CMK (cell line): ENCODE measurements at regions not wholly inside any gene's neighbourhood (a gene's known extent, or its start where the extent isn't known, plus 50 kb on each side); places are given as distances from the start of the nearest gene placed in this dataset.
"Not testable (repeated sequence)": the region's sequence is repeated elsewhere in the genome, so short reads cannot be mapped to it uniquely, and the experiment has no call there.

Source experiments
- DNase-seq: peaks from one replicate; pipeline ENCODE4 v3.0.0-alpha.2; 2010; ENCODE audit warnings: low read depth

GRCh38 chr12:127043731-127044130 is 1223.2 kb upstream of the TMEM132C start:
- DNase-seq: no peak

GRCh38 chr12:127044836-127045235 is 1222.1 kb upstream of the TMEM132C start:
- DNase-seq: no peak

- DNase-seq: no peak
Measured at GRCh38 chr12:127046467-127046866, 1220.5 kb upstream of the TMEM132C start.

GRCh38 chr12:127048057-127048456 is 1218.9 kb upstream of the TMEM132C start:
- no peak for DNase-seq

DNA sequence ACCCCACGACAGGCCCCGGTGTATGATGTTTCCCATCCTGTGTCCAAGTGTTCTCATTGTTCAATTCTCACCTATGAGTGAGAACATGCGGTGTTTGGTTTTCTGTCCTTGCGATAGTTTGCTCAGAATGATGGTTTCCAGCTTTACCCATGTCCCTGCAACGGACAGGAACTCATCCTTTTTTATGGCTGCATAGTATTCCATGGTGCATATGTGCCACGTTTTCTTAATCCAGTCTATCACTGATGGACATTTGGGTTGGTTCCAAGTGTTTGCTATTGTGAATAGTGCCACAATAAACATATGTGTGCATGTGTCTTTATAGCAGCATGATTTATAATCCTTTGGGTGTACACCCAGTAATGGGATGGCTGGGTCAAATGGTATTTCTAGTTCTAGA is 1218.4 kb upstream of the TMEM132C start:
- DNase-seq: not testable (repeated sequence)

DNA sequence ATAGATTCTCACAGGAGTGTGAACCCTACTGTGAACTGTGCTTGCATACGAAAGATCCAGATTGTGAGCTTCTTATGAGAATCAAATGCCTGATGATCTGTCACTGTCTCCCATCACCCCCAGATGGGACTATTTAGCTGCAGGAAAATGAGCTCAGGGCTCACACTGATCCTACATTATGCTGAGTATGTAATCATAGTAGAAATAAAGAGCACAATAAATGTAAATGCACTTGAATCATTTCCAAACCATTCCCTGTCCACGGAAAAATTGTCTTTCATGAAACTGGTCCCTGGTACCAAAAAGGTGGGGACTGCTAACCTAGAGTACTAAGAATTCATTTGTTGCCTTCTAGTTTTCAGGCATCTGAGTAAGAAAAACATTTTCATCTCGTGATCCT is 1215.8 kb upstream of the TMEM132C start:
- DNase-seq: no peak

DNA sequence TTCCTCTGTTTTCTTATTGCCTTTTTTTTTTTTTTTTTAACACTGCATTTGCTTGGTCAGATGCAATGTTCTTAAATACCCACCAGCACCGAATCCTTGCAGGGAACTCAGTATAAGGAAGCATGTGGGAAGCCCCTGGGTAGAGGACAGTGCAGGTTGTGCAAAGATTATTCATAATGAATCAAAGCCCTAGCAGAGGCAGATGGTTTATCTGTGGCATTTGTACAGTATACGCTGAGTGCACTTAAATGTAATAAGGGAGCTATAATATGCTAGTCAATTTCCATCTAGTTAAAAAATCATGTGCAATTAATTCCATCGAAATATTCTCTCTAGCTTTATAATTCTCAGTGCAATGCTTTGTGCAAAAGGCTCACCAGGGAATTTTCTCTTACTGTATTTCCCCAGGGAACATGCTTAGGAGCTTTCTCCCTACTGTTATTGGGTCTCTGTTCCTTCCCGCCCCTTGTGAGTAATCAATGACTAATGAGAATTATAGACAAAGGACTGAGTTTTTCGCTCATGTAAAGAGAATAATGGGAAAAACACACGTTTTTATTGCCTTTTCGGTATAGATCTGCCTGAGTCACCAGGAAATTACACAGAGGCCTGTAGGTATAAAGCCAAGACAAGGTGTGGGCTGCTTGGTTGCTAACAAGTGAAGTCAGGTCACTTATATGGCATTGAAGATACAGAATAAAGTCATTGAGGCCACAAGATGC is 1214.3 kb upstream of the TMEM132C start:
- DNase-seq: no peak

DNA sequence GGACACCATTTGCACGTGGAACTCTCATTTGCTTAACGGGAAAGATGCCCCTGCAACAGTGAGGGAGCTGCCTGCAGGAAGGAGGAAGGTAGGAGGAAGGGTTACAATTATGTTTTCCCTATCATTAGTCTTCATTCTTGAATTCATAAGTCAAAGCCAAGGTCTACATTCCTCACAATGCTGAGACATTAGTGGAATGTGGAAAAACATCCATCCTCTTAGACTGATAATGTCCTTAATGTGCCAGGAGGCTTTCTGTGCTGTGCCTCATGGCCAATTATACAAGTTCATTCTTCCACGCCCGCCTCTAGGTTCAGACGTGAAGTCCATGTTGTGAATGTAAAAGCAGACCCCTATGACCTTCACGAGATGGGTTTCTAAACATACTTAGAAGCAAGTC is 1212.4 kb upstream of the TMEM132C start:
- no peak for DNase-seq

DNA sequence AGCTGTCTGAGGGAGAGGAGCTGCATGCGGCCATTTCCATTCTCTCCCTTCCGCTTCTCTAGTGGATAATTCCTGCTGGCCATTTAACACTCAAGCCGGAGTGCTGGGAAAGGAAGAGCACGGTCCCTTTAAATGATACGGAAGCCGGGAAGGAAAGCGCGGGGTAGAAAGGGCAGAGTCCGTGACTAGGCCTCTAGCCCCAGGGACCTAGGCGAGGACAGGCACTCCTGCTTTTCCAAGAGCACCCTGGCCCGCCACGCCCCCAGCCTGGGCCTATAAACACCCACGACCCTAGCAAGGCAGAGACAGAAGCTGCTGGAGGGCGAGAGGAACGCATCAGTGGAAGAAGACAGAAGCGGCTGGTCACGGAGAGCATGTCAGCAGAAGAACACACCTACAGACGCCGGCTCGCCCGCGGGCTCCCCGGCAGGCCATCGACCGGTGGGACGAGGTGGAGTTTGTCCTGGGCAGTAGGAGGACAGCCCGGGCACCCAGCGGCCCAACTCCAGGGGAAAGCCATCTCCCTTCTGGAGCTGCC is 1206.6 kb upstream of the TMEM132C start:
- DNase-seq: no peak

- DNase-seq: no peak
Measured at GRCh38 chr12:127060933-127061332, 1206.0 kb upstream of the TMEM132C start.

DNA sequence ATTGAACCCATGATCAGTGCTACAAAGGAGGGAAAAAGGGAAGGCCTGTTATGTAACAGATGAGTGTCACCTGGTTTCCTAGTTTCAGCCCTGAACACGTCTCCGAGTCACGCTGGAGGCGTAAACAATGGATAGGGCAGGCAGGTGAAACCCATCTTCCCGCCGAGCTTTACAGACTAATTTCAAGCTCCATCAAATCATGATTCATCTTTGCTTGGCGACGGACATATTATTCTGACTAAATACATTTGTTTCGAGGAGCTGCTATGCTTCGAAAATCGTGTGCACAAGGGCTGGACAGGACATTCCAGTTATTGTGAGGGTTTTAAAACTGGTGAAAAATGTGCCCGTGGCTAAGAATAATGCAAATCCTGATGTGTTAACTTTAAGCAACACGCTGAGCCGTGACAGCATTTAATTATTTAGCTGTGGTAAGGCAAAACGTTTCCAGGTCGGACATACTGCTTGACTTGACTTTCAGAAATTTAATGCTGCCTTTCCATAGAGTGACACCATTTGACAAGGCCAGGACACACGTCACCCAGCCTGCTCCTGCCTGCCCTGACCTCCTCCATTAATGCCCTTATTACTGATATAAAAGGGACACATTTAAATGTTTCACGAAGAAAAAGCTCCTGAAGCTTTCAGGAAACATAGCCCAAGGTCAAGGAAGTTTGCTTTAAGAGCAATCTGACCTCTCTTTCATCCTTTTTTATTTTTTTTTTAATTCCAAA is 1203.5 kb upstream of the TMEM132C start:
- no peak for DNase-seq

DNA sequence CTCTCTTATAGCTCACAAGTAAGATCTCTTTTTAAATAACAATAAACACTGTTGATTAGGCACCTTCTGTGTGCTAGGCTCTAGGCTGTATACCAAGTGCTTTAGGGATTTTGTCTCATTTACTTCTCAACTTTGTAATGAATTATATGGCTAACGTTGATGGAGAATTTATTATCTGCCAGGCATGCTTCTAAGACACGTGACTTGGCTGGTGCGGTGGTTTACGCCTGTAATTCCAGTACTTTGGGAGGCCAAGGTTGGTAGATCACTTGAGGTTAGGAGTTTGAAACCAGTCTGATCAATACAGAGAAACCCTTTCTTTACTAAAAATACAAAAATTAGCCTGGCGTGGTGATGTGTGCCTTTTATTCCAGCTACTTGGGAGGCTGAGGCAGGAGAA is 1202.8 kb upstream of the TMEM132C start:
- DNase-seq: no peak

DNA sequence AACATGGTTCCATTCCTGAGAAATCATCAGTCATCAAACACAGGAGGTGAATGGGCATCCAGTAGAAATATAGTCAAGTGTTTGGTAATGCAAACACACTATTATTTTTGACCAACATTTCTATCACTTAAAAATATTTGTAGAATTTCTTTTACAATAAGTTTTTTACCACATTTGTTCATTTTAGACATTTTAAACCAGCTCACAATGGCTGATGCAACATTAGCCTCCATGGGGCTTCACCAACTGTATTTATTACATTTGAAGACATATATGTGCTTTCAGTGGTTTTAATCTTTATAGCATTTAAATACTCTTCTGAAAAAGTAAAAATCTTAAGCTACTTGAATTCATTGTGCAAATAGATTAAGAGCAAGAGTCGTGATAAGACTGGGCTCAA is 1201.4 kb upstream of the TMEM132C start:
- DNase-seq: no peak

- DNase-seq: no peak
Measured at GRCh38 chr12:127070515-127071157, 1196.3 kb upstream of the TMEM132C start.

DNA sequence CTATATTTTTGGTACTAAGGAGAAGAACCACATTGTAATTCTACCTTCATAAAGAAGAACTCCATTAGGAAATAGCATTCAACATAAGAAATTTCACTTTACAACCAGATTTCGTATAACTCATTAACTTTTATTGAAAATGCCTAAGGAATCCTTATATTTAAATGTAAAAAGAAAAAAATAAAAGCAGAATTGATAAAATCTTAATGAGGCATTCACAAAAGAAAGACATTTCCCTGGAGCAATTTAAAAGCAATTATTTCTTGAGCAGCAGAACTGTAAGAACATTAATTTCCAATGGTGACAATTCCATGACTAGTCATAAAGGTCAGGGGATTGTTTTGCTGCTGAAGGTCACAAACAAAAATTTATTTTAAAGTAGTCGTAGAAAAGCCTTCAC is 1192.8 kb upstream of the TMEM132C start:
- DNase-seq: no peak

DNA sequence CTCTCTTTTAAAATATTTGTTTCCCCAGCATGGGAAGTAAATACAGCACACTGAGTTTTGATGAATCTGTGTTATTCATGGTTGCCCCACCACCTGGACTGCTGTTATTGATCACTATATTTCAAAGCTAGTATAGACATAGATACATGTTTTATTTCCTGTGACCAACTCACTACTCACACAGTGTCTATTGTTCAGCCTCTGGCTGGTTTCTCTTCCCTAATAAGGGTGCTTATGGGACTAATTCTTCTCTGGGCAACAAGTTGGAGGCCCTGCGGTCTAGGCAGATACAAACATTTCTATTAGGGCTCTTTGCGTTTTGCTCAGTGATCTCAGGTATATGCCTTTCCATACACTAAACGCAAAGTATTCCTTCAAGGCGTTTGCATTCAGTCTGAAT is 1191.0 kb upstream of the TMEM132C start:
- no peak for DNase-seq

GRCh38 chr12:127077262-127078045 is 1189.5 kb upstream of the TMEM132C start:
- DNase-seq: no peak

DNA sequence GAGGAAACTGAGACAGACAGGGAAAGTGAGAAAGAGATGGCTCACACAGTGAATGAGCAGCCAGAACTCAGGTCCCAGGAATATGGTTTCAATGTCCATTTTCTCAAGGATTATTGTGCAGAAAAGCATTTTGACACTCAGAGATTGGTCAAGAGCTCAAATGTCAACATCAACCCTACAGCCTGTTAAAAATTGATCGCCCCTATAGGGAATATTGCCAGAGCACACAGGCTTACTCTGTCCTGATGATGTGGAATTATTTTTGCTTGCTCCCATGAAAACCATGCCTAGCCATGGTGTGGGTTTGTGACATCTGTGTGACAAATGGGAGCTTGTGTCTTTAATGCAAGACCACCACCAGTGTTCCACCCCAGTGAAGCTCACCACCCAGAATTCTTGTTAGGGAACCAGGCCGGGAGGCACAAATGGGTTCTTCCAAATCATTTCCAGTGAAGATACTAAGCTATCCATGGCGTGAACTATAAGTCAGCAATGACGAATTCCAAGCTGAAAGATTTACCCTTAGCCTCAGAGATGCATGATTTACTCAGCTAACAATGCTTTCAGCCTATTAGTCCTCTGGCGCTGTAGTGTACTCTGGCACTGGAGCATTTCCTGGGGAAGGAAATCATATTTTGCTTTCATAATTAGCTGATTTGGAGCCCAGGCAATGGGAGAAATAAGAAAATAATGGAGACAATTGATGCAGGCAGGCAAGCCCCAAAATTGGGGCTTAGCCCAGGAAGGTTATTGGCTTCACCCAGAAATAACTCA is 1188.2 kb upstream of the TMEM132C start:
- no peak for DNase-seq

DNA sequence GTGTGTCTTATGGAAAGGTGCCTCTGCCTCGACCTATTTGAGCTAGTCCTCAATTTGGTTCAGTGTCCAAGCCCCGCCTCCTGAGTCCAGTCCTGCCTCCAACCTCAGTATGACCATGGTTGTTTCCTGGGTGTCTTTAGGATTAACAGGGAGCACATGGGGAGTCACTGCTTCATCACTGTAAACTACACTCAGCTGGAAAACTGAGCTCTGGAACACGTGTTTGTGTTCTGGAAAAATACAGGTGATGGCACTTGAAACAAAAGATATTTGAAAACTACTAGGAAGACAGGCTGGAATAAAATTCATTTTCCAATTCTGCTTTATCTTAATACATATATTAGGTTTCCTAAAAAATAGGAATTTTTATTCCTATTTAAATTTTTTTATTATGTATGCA is 1187.3 kb upstream of the TMEM132C start:
- DNase-seq: no peak

DNA sequence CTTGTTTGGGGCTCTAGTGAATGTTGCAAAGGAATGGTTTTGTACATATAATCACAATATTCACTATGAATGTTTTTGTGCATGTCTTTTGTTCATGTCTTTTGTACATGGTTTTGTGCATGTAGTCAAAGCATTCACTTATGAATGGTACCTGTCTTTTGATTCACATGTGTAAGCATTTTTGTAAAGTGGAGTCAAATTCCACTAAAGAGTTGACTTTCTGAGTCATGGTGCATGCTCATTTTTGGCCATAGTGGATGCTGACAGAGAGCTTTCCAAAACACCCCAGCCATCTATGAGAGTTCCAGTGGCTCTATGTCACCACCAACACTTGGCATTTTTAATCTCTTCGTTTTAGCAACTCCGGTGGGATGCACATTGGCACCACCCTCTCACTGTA is 1185.9 kb upstream of the TMEM132C start:
- DNase-seq: no peak
